GM18909 (cell line): ENCODE measurements at regions not wholly inside any gene's neighbourhood (a gene's known extent, or its start where the extent isn't known, plus 50 kb on each side); places are given as distances from the start of the nearest gene placed in this dataset.
"Not testable (repeated sequence)": the region's sequence is repeated elsewhere in the genome, so short reads cannot be mapped to it uniquely, and the experiment has no call there.

Source experiments
- ATAC-seq: cut with Tn5 transposase; IDR thresholded peaks from one replicate; pipeline ENCODE4 v1.9.1; 2021; ENCODE audit warnings: mild to moderate bottlenecking; ENCODE audit not compliant: unreplicated experiment, poor library complexity

DNA sequence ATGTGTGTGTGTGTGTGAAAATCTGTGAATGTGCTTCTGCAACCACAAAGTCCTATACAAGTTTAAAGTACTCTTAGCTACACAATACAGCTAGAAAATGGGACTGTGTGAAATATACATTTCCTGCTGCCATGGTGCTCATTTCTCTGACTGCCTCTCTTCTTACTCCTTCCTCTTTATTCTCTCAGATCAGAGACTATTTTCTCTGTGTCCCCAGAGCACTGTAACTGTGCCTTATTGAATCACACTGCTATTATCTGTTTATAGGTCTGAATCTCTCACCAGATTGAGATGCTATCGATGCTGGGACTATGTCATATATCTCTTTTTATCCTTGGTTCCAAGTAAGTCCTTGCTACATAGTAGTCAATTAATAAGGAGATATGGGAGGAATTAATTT, 217.9 kb upstream of the SLCO3A1 start:
- ATAC-seq: no peak

DNA sequence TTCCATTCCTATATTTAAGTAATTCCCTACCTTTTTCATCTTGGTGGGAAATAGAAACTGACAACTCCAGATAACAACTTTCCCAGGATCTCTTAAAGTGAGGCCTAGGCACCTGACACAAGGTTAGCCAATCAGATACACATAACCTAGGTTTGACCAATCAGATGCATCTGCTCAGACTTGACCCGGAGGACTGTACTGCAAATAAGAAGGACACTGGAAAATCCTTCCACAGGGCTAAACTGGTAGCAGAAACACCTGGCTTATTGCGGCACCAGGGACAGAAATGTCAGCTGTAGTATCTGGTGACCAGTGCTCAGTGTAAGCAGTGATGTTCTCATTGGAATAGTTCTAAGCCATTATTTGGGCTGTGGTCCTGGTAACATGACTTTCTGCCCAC, 204.5 kb upstream of the SLCO3A1 start:
- ATAC-seq: no peak

DNA sequence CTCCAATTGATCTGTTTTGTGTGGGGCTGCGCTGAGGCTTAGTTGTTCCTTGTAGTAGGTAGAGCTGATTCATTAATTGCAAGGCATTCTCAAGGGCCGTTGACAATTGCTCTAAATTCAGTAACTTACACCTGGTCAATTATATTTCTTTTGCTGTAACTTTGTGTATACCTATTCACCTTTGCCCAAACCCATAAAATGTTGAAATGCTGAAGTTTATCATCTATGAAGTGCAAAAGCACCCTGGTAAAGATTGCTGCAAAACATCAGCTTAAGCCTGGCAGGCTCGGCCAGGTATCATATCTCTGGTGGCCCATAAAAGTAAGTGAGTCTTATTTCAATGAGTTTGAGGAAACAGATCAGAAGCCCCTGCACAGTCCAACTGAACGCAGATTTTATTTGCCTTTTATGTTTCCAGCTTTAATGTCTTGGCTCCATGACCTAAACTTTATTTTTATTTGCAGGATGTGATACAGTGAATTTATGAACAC, 203.6 kb upstream of the SLCO3A1 start:
- ATAC-seq: no peak

DNA sequence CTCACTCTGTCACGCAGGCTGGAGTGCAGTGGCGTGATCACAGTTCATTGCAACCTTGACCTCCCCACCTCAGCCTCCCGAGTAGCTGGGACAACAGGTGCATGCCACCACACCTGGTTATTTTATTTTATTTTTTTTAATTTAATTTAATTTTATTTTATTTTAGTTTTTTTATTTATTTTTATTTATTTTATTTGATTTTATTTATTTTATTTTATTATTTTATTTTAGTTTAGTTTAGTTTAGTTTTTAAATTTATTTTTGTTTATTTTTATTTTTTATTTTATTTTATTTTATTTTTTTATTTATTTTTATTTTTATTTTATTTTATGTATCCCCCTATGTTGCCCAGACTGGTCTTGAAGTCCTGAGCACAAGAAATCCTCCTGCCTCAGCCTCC, 202.3 kb upstream of the SLCO3A1 start:
- ATAC-seq: no peak

- ATAC-seq: no peak
These were observed 200.8 kb upstream of the SLCO3A1 start for GRCh38 chr15:91652610-91653207.

GRCh38 chr15:91655563-91656290, 197.8 kb upstream of the SLCO3A1 start:
- ATAC-seq: not testable (repeated sequence)

DNA sequence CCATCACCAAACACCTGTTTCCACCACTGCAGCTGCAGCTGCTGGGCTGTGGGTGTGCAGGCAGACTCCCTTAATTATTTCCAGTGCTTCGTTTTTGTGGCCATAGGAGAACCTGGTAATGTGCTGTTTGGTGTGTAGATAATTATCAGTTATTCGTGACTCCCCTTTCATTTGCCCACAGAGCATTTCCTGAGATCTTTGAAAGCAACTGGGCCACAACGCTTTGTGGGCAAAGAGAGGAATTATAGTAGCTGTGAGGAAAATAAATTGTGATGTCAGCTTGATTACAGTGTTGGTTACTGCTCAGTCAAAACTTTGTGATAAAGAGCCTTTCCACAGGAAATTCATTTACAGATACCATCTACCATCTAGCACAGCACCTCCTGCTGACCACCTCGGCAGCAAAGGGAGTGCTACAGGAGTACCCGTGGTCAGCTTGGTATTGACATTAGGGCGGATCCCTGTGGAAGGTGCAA, 193.3 kb upstream of the SLCO3A1 start:
- no peak for ATAC-seq

DNA sequence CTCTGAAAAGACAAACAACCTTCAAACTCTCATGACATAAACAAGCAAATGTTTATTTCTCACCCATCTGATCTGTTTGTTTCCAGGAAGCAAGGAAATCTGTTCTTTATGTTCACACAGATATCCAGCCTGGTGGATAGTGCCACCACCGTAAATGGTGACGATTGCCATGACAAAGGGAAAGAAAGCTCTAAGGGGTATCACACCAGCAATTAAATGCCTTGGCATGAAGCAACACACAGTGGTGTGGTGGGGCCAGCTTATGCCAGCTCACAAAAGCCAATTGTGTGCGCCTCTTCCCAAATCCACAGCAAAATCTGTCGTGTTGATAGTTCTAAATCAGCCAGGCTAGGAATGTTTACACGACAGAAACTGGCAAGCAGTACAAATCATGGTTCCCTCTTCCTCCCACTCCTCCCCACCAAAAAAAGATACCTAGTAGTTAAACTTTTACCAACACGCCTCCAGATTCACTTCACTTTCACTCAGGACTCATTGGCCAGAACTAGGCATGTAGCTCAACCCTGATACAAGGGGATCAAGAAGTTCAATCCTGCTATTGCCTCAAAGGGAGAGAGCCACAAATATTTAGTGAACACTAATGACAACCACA, 189.2 kb upstream of the SLCO3A1 start:
- no peak for ATAC-seq

GRCh38 chr15:91665212-91665611, 188.3 kb upstream of the SLCO3A1 start:
- ATAC-seq: no peak

GRCh38 chr15:91668370-91668769, 185.1 kb upstream of the SLCO3A1 start:
- ATAC-seq: no peak

DNA sequence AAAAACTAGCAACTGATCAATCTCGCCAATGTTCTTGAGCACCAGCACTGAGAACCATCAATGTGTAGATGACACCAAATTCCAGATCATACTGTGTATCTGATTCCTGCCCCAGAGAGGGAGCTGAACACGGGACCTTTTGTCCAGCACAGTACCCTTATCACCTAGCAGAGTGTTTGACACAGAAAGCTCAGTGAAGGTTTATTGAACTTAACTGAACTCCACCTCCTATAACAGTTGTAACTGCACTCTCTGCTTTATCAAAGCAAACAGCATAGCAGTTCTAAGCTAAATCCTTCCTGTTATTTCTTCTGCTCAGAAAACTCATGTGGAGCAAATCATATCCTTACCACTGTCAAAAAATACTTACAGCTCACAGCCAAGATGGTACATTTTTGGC, 183.4 kb upstream of the SLCO3A1 start:
- ATAC-seq: no peak

DNA sequence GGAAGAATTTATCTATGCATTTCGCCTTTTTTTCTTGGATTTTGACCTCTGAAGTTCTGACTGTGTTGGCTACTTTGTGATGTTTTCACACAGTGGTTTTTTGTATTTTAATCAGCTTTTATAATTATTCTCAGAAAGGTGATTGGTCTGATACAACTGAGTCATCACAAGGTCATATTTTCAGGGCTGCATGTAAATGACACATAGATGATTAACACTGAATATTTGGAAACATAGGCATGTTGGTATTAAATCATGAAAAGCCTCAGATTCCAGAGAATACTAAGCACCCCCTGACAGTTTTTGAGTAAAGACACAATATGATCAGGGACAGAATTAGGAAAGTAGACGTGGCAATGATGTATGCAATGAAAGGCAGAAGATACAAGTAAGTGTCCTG, 175.5 kb upstream of the SLCO3A1 start:
- ATAC-seq: no peak

GRCh38 chr15:91679447-91679846, 174.1 kb upstream of the SLCO3A1 start:
- ATAC-seq: no peak

GRCh38 chr15:91685436-91685835, 168.1 kb upstream of the SLCO3A1 start:
- no peak for ATAC-seq

DNA sequence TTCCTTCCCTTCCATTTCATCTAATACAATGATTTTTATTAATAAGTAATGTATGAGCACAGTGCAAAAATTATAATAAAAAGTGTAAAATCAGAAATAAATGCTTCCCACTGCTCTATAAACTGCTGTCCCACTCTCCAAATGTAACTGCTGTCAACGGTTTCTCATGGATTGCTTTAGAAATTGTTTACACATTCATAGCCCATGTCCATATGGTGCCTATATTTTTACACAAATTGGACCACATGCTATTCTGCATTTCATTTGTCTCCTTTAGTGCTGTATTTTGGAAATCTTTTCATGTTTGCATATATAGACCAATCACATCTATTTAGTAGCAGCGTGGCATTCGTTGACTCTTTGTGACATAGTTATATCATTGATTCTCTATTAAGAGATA, 164.7 kb upstream of the SLCO3A1 start:
- no peak for ATAC-seq

DNA sequence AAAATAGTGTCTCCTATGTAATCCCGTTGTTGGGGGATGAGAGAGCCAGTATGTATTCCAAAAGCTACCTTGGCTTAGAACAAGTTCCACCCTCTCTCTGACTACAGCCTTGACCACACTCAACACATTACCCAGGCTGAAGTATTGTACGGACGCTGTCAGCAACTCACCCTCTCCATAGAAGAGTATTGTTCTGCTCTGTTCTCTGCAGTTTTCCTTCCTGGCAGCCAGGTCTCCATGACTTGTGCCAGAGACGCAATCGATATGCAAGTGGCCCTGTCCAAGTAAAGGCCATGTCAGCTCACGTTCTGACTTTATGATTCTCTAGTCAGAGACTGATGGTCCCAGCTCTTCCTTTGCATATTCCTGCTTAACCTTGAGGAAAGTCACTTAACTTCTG, 164.1 kb upstream of the SLCO3A1 start:
- ATAC-seq: no peak

DNA sequence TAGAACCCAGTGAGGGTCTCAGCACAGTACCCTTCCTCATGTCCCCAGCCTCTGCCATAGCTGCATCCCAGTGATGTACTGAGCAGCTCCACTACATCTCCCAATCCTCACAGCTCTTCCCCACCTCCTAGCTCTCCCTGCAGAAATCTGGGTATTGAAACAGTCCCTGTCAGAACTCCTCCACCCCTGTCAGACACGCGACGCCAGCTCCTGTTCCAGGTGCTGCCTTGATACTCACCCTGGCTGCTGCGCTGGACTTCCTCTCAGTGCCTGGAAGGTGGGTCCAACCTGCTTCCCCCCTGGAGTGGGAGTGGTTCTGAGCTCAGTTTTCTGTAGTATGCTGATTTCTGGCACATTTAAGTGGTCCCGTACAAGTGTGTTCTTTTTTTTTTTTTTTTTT, 160.9 kb upstream of the SLCO3A1 start:
- no peak for ATAC-seq

DNA sequence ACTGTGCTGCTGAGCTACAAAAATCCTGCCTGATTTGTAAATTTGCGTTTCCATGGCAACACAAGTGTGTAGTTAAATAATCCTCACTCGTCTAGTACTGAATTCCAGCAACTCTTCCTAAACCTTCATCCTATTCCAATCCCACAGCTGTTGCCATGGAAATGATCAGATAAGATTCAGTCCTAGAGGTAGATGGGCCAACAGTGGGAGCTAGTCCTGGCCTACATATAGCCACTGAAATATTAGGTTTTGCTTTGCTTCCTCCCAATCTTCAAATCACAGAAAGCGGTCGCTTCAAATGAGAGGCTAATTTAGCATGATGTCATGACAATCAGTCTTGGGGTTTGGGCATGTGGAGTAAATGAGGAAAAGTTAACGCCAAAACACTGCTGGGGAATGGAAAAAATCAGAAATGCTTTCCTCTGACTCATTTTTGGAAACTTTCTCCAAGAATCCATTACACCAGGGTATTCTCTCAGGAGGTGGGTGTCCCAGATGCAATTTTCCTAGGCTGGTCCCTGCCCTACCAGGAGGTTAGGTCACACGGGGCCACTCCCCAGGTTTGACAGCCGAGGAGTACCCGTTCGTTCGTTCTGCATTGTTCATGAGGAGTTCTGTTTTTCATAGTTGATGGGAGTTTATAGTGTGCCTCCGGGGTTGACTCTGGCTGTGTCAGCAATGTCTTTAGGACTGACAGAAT, 159.2 kb upstream of the SLCO3A1 start:
- no peak for ATAC-seq

DNA sequence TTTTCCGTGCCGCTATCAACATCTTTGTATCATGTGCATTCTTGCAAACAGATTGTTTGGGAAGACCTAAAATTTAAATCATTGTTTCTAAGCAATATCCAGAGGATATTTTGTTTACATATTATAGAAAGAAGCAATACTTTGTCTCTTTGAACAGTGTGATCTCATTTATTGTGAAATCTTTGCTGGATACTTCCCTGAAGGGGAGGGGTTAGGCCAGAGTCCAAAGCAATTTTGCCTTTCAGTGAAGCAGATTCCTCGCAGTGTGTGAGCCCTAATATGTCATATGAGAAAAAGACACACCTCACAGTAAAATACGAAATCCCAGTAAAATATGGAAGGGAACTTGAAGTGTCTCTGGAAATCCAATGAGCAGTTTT, 158.7 kb upstream of the SLCO3A1 start:
- ATAC-seq: no peak

- ATAC-seq: no peak
These were observed 157.7 kb upstream of the SLCO3A1 start for GRCh38 chr15:91695799-91696198.

- ATAC-seq: no peak
These were observed 156.5 kb upstream of the SLCO3A1 start for GRCh38 chr15:91696981-91697380.
